ENCODE measurements at regions not wholly inside any gene's neighbourhood (a gene's known extent, or its start where the extent isn't known, plus 50 kb on each side); places are given as distances from the start of the nearest gene placed in this dataset.

DNA sequence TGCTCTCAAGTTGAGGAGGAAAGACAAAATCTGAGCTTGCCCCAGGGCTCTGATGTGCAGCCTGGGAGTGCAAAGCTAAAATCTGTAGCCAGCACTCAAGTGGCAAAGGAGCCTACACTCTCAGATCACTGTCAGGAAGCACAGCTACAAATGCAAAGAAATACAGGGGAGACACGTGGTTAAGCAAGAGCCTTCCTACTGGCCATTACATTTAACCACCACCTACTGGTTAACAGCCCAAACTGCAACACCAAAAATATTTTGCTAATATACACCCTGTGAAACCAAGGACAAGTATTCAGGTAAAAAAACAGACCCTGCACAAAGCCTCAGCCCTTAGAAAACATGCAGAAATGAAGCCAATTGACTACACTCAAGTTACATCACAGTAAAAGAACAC is 170.4 kb upstream of the FGF16 start:
- no peak for TF ChIP-seq USF1 (CRISPR knock-in tag; IDR thresholded peaks at IDR 0.05)
- no peak for TF ChIP-seq CBFB (CRISPR knock-in tag; IDR thresholded peaks at IDR 0.05; ENCODE audit: low read depth)
- TF ChIP-seq, protein P1, sequence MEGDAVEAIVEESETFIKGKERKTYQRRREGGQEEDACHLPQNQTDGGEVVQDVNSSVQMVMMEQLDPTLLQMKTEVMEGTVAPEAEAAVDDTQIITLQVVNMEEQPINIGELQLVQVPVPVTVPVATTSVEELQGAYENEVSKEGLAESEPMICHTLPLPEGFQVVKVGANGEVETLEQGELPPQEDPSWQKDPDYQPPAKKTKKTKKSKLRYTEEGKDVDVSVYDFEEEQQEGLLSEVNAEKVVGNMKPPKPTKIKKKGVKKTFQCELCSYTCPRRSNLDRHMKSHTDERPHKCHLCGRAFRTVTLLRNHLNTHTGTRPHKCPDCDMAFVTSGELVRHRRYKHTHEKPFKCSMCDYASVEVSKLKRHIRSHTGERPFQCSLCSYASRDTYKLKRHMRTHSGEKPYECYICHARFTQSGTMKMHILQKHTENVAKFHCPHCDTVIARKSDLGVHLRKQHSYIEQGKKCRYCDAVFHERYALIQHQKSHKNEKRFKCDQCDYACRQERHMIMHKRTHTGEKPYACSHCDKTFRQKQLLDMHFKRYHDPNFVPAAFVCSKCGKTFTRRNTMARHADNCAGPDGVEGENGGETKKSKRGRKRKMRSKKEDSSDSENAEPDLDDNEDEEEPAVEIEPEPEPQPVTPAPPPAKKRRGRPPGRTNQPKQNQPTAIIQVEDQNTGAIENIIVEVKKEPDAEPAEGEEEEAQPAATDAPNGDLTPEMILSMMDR (IDR thresholded peaks at IDR 0.05) = no peak
- TF ChIP-seq HMGA2 (CRISPR knock-in tag; IDR thresholded peaks at IDR 0.05) = no peak
- no peak for TF ChIP-seq TP53 (CRISPR knock-in tag; IDR thresholded peaks at IDR 0.05)
- TF ChIP-seq, protein P2, sequence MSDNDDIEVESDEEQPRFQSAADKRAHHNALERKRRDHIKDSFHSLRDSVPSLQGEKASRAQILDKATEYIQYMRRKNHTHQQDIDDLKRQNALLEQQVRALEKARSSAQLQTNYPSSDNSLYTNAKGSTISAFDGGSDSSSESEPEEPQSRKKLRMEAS (CRISPR knock-in tag; IDR thresholded peaks at IDR 0.05) = no peak
- no peak for TF ChIP-seq RORB (CRISPR knock-in tag; IDR thresholded peaks at IDR 0.05)
- no peak for TF ChIP-seq PRDM15 (CRISPR knock-in tag; IDR thresholded peaks at IDR 0.05)
- TF ChIP-seq ZNF671 (CRISPR knock-in tag; IDR thresholded peaks at IDR 0.05) = no peak
- TF ChIP-seq, protein P3, sequence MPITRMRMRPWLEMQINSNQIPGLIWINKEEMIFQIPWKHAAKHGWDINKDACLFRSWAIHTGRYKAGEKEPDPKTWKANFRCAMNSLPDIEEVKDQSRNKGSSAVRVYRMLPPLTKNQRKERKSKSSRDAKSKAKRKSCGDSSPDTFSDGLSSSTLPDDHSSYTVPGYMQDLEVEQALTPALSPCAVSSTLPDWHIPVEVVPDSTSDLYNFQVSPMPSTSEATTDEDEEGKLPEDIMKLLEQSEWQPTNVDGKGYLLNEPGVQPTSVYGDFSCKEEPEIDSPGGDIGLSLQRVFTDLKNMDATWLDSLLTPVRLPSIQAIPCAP (CRISPR knock-in tag; IDR thresholded peaks at IDR 0.05) = no peak

All from WTC11 (cell line).